ENCODE measurements at regions not wholly inside any gene's neighbourhood (a gene's known extent, or its start where the extent isn't known, plus 50 kb on each side); places are given as distances from the start of the nearest gene placed in this dataset.

DNA sequence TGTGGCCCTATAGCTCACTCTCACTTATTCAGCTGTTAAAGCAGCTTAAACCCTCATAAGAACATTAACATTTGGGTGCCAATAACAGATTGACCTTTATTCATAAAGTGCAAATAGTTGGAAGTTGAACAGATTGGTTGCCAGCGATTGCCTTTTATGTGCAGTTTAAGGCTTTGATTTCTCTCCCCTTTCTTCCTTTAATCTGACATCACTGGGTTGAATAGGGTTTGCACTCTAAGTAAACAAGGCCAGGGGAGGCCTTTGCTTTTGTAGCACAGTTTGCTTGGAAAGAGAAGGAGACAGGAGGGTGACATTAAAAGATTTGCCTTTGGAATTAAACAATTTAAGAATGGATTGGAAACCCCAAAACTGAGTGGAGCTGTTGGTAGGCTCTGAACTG, 114.3 kb downstream of the NKX6-1 start:
- ChIA-PET RAD21 (ENCODE audit: unreplicated experiment) (no interaction called here), CTCF (interaction anchor here (0.6 kb wide), 1 partner anchor 104 kb away, joined by 3 read pairs; no protein-coding TSS in a partner anchor), SMC1A (ENCODE audit: uncharacterized antibody, unreplicated experiment) (no interaction called here), POLR2A (no interaction called here)
- Histone ChIP-seq H4K20me1 (ENCODE audit: control insufficient read depth, insufficient read depth) (no peaks in the 10 kb centered on the region), H3K27ac (ENCODE audit: control insufficient read depth, insufficient read depth) (no peak overlapping the region), H3K9ac (ENCODE audit: control insufficient read depth, insufficient read depth, low read length) (no peak overlapping the region), H3K4me1 (ENCODE audit: control insufficient read depth, insufficient read depth, low read length) (no peaks in the 10 kb centered on the region), H3K4me3 (no peak overlapping the region), H2AFZ (ENCODE audit: control insufficient read depth, low read depth, low read length) (no peak overlapping the region), H3K27me3 (replicated peaks in 1 of 2; ENCODE audit: control insufficient read depth in 2 of 2, insufficient read depth in 2 of 2, low read length in 1 of 2) (no peaks in the 10 kb centered on the region; a peak in 2 of 4 replicates), H3K36me3 (ENCODE audit: control insufficient read depth in 2 of 2, insufficient read depth in 2 of 2, low read length in 1 of 2) (no peaks in the 10 kb centered on the region), H3K4me2 (ENCODE audit: control insufficient read depth, insufficient read depth) (no peak overlapping the region), H3K79me2 (ENCODE audit: control insufficient read depth, insufficient read depth, low read length) (no peaks in the 10 kb centered on the region), H3K9me3 (replicated peaks; ENCODE audit: control insufficient read depth, insufficient read depth, low read length) (no peaks in the 10 kb centered on the region)
- DNase-seq (ENCODE audit: low read depth, low spot score): no peak
- BruUV-seq (replicated peaks): no TSS peak
- no peak for TF ChIP-seq JUND (IDR thresholded peaks at IDR 0.05; ENCODE audit: low read depth, low read length)
- TF ChIP-seq MYC (IDR thresholded peaks at IDR 0.05; ENCODE audit: insufficient read depth, insufficient read length, insufficient replicate concordance, low read length, severe bottlenecking): no peak
- TF ChIP-seq, protein P1, sequence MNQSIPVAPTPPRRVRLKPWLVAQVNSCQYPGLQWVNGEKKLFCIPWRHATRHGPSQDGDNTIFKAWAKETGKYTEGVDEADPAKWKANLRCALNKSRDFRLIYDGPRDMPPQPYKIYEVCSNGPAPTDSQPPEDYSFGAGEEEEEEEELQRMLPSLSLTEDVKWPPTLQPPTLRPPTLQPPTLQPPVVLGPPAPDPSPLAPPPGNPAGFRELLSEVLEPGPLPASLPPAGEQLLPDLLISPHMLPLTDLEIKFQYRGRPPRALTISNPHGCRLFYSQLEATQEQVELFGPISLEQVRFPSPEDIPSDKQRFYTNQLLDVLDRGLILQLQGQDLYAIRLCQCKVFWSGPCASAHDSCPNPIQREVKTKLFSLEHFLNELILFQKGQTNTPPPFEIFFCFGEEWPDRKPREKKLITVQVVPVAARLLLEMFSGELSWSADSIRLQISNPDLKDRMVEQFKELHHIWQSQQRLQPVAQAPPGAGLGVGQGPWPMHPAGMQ (IDR thresholded peaks at IDR 0.05; ENCODE audit: borderline replicate concordance): no peak
- TF ChIP-seq SMC3 (IDR thresholded peaks at IDR 0.05; ENCODE audit: borderline replicate concordance, low read length): no peak
- TF ChIP-seq, protein P2, sequence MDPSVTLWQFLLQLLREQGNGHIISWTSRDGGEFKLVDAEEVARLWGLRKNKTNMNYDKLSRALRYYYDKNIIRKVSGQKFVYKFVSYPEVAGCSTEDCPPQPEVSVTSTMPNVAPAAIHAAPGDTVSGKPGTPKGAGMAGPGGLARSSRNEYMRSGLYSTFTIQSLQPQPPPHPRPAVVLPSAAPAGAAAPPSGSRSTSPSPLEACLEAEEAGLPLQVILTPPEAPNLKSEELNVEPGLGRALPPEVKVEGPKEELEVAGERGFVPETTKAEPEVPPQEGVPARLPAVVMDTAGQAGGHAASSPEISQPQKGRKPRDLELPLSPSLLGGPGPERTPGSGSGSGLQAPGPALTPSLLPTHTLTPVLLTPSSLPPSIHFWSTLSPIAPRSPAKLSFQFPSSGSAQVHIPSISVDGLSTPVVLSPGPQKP (IDR thresholded peaks at IDR 0.05; ENCODE audit: low read depth, low read length): no peak
- no peak for TF ChIP-seq NBN (IDR thresholded peaks at IDR 0.05)
- TF ChIP-seq, protein P3, sequence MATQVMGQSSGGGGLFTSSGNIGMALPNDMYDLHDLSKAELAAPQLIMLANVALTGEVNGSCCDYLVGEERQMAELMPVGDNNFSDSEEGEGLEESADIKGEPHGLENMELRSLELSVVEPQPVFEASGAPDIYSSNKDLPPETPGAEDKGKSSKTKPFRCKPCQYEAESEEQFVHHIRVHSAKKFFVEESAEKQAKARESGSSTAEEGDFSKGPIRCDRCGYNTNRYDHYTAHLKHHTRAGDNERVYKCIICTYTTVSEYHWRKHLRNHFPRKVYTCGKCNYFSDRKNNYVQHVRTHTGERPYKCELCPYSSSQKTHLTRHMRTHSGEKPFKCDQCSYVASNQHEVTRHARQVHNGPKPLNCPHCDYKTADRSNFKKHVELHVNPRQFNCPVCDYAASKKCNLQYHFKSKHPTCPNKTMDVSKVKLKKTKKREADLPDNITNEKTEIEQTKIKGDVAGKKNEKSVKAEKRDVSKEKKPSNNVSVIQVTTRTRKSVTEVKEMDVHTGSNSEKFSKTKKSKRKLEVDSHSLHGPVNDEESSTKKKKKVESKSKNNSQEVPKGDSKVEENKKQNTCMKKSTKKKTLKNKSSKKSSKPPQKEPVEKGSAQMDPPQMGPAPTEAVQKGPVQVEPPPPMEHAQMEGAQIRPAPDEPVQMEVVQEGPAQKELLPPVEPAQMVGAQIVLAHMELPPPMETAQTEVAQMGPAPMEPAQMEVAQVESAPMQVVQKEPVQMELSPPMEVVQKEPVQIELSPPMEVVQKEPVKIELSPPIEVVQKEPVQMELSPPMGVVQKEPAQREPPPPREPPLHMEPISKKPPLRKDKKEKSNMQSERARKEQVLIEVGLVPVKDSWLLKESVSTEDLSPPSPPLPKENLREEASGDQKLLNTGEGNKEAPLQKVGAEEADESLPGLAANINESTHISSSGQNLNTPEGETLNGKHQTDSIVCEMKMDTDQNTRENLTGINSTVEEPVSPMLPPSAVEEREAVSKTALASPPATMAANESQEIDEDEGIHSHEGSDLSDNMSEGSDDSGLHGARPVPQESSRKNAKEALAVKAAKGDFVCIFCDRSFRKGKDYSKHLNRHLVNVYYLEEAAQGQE (IDR thresholded peaks at IDR 0.05; ENCODE audit: low read depth, low read length): no peak
- no peak for TF ChIP-seq IKZF2 (IDR thresholded peaks at IDR 0.05)
- no peak for TF ChIP-seq CBX5 (IDR thresholded peaks at IDR 0.05; ENCODE audit: low read depth)
- TF ChIP-seq ZSCAN29 (IDR thresholded peaks at IDR 0.05): no peak
- TF ChIP-seq TCF12 (IDR thresholded peaks at IDR 0.05; ENCODE audit: low read depth, low read length): no peak
- TF ChIP-seq GATAD2B (conservative IDR thresholded peaks at IDR 0.05; ENCODE audit: low read depth): no peak
- no peak for TF ChIP-seq HDGF (IDR thresholded peaks at IDR 0.05)
- TF ChIP-seq NFYA (IDR thresholded peaks at IDR 0.05; ENCODE audit: borderline replicate concordance, low read depth, low read length): no peak
- TF ChIP-seq NR2C1 (IDR thresholded peaks at IDR 0.05): no peak
- WGBS (ENCODE audit: insufficient coverage, insufficient replicate concordance, low lambda C conversion rate, missing lambda C conversion rate): 0% methylated on average over 1 of the region's 1 CpG
- no peak for FAIRE-seq
- in situ Hi-C loops (cut with MboI): no loop called here
- ATAC-seq: no peak
- intact Hi-C loops (cut with micrococcal nuclease; ENCODE audit: unreplicated experiment): no loop called here
